Esophagus squamous epithelium (tissue), 4 donors: ENCODE measurements at regions not wholly inside any gene's neighbourhood (a gene's known extent, or its start where the extent isn't known, plus 50 kb on each side); places are given as distances from the start of the nearest gene placed in this dataset.

Source experiments
- POLR2A ChIP-seq, 4 donors: fragments of 450-650 bp; IDR thresholded peaks; one replicate each; pipeline ENCODE4 v1.6.1; 2017; ENCODE audit warnings: antibody characterized with exemption in 4 of 4, mild to moderate bottlenecking in 4 of 4, moderate library complexity in 3 of 4
- TF ChIP-seq, protein P1 (sequence below), 6 experiments: fragments of 450-650 bp in 4 of 6; fragments of 200-600 bp in 2 of 6; sonication (generic) in 2 of 6; IDR thresholded peaks; one replicate each; pipeline ENCODE4 v1.5.1; 2016 to 2019; ENCODE audit warnings: antibody characterized with exemption in 6 of 6, mild to moderate bottlenecking in 4 of 6, moderate library complexity in 4 of 6

DNA sequence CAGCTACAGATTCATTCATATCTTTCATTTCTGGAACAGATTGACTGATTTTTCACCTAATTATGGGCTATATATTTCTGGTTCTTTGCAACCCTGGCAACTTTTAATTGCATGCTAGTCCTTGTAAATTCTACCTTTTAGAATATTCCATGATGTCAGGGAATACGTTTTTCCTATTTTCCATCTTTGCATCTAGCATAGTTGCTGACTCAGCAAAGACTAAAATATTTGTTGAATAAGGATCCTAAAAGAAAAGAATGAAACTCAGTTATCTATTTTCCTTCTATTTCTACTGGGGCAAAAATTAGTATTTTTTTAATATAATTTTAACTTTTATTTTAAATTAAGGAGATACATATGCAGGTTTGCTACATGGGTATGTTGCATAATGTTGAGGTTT lies 438.3 kb downstream of the GXYLT1 start:
- TF ChIP-seq, protein P1, sequence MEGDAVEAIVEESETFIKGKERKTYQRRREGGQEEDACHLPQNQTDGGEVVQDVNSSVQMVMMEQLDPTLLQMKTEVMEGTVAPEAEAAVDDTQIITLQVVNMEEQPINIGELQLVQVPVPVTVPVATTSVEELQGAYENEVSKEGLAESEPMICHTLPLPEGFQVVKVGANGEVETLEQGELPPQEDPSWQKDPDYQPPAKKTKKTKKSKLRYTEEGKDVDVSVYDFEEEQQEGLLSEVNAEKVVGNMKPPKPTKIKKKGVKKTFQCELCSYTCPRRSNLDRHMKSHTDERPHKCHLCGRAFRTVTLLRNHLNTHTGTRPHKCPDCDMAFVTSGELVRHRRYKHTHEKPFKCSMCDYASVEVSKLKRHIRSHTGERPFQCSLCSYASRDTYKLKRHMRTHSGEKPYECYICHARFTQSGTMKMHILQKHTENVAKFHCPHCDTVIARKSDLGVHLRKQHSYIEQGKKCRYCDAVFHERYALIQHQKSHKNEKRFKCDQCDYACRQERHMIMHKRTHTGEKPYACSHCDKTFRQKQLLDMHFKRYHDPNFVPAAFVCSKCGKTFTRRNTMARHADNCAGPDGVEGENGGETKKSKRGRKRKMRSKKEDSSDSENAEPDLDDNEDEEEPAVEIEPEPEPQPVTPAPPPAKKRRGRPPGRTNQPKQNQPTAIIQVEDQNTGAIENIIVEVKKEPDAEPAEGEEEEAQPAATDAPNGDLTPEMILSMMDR (IDR thresholded peaks at IDR 0.05) = no peak
- no peak for TF ChIP-seq POLR2A (IDR thresholded peaks at IDR 0.05)
